ENCODE measurements at regions not wholly inside any gene's neighbourhood (a gene's known extent, or its start where the extent isn't known, plus 50 kb on each side); places are given as distances from the start of the nearest gene placed in this dataset.

GRCh38 chr16:85199069-85199725 lies 86.9 kb upstream of the CIBAR2 start:
- intact Hi-C loops (cut with DNase I), result no loop called here
- H3K27ac ChIP-seq, result no peak overlapping the region
- no peak for DNase-seq (ENCODE audit: extremely low spot score in 2 of 2)

GRCh38 chr16:85199880-85200279 lies 87.6 kb upstream of the CIBAR2 start:
- no peak for DNase-seq (ENCODE audit: extremely low spot score in 2 of 2)
- no peak overlapping the region for H3K27ac ChIP-seq
- intact Hi-C loops (cut with DNase I), result no loop called here

More at GRCh38 chr16:85199069-85199725, 86.9 kb upstream of the CIBAR2 start:
- H3K9me3 ChIP-seq, result no peaks in the 10 kb centered on the region
- H3K27me3 ChIP-seq, result no peaks in the 10 kb centered on the region
- TF ChIP-seq POLR2A (IDR thresholded peaks at IDR 0.05), result no peak
- TF ChIP-seq POLR2AphosphoS5 (IDR thresholded peaks at IDR 0.05; ENCODE audit: insufficient read depth in 1 of 2, low read depth in 1 of 2), result no peak
- no peak for TF ChIP-seq CTCF (IDR thresholded peaks at IDR 0.05)
- H3K4me1 ChIP-seq, result peaks cover 60% of the 10 kb centered on the region
- H3K4me3 ChIP-seq, result no peak overlapping the region
- H3K36me3 ChIP-seq, result no peaks in the 10 kb centered on the region

DNA sequence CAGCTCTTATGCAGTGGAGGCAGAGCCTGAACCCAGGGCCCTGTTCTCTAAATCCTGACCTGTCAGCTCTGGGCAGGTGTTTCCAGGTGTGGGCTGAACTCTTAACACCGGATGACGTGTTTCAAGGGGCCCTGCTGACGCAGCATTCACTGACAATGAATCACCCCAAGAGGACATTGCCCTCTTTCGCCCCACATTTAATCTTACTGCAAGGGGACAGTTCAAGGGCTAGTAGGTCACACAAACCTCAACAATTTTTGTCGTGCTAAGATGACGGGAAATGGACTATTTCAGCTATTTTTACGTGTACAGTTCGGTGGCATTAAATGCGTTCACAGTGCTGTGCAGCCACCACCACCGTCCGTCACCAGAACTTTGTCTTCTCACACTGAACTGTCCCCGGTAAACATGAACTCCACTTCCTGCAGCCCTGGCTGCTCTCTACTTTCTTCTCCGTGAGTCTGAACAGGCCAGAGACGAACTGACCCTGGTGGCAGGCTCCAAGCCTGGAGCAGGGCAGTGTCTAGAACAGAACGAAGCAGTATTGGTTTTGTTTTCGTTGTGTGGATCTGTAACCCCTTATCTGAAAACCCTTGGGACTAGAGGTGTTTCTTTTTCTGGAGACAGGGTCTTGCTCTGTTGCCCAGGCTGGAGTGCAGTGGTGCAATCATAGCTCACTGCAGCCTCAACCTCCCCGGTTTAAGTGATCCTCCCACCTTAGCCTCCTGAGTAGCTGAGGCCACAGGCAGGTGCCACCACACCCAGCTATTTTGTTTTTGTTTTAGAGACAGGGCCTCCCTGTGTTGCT lies 88.4 kb upstream of the CIBAR2 start:
- no peak for DNase-seq (ENCODE audit: extremely low spot score in 2 of 2)
- Histone ChIP-seq H3K4me3 (no peak overlapping the region), H3K36me3 (no peaks in the 10 kb centered on the region), H3K27me3 (no peaks in the 10 kb centered on the region), H3K9me3 (no peaks in the 10 kb centered on the region), H3K4me1 (peaks cover 59% of the 10 kb centered on the region), H3K27ac (no peak overlapping the region)
- no peak for TF ChIP-seq POLR2A (IDR thresholded peaks at IDR 0.05)
- no peak for TF ChIP-seq POLR2AphosphoS5 (IDR thresholded peaks at IDR 0.05; ENCODE audit: insufficient read depth in 1 of 2, low read depth in 1 of 2)
- TF ChIP-seq CTCF (IDR thresholded peaks at IDR 0.05), result no peak
- intact Hi-C loops (cut with DNase I), result no loop called here

More at GRCh38 chr16:85199880-85200279, 87.6 kb upstream of the CIBAR2 start:
- TF ChIP-seq POLR2AphosphoS5 (IDR thresholded peaks at IDR 0.05; ENCODE audit: insufficient read depth in 1 of 2, low read depth in 1 of 2), result no peak
- TF ChIP-seq CTCF (IDR thresholded peaks at IDR 0.05), result no peak
- Histone ChIP-seq H3K9me3 (no peaks in the 10 kb centered on the region), H3K4me1 (peaks cover 60% of the 10 kb centered on the region), H3K4me3 (no peak overlapping the region), H3K36me3 (no peaks in the 10 kb centered on the region), H3K27me3 (no peaks in the 10 kb centered on the region)

GRCh38 chr16:85201574-85201973 lies 89.3 kb upstream of the CIBAR2 start:
- Histone ChIP-seq H3K27me3 (no peaks in the 10 kb centered on the region), H3K4me3 (no peak overlapping the region), H3K9me3 (no peaks in the 10 kb centered on the region), H3K27ac (no peak overlapping the region), H3K4me1 (peaks cover 59% of the 10 kb centered on the region), H3K36me3 (no peaks in the 10 kb centered on the region)
- intact Hi-C loops (cut with DNase I), result no loop called here
- TF ChIP-seq POLR2A (IDR thresholded peaks at IDR 0.05) (no peak), POLR2AphosphoS5 (IDR thresholded peaks at IDR 0.05; ENCODE audit: insufficient read depth in 1 of 2, low read depth in 1 of 2) (no peak), CTCF (IDR thresholded peaks at IDR 0.05) (no peak)
- no peak for DNase-seq (ENCODE audit: extremely low spot score in 2 of 2)

Measured in vagina (tissue), 2 donors.